ENCODE measurements at regions not wholly inside any gene's neighbourhood (a gene's known extent, or its start where the extent isn't known, plus 50 kb on each side); places are given as distances from the start of the nearest gene placed in this dataset.

DNA sequence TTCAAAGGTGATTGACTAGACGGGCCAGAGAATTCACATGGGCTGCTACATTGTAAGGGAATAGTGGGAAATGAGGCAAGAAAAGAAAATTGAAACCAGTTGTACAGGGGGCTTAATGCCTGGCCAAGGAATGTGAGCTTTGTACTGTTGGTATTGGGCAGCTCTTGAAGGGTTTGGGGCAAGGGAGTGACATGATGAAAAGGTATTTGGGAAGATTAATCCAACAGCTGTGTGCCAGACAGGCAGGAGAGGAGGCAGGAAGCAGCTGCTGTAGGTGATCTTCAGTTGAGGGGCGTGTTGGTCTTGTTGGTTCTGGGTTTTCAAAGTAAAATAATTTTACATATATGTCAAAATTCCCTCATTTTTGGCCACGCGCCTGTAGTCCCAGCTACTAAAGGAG is 384.5 kb upstream of the TENM3 start:
- Histone ChIP-seq H3K36me3 (no peaks in the 10 kb centered on the region), H3K4me1 (peaks cover 9% of the 10 kb centered on the region), H3K27me3 (no peaks in the 10 kb centered on the region), H3K9me3 (no peaks in the 10 kb centered on the region), H3K4me3 (ENCODE audit: low read depth, low read length) (no peak overlapping the region)
- TF ChIP-seq, protein P1, sequence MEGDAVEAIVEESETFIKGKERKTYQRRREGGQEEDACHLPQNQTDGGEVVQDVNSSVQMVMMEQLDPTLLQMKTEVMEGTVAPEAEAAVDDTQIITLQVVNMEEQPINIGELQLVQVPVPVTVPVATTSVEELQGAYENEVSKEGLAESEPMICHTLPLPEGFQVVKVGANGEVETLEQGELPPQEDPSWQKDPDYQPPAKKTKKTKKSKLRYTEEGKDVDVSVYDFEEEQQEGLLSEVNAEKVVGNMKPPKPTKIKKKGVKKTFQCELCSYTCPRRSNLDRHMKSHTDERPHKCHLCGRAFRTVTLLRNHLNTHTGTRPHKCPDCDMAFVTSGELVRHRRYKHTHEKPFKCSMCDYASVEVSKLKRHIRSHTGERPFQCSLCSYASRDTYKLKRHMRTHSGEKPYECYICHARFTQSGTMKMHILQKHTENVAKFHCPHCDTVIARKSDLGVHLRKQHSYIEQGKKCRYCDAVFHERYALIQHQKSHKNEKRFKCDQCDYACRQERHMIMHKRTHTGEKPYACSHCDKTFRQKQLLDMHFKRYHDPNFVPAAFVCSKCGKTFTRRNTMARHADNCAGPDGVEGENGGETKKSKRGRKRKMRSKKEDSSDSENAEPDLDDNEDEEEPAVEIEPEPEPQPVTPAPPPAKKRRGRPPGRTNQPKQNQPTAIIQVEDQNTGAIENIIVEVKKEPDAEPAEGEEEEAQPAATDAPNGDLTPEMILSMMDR (IDR thresholded peaks at IDR 0.05; ENCODE audit: low read depth, low read length) = no peak
- no peak for DNase-seq

DNA sequence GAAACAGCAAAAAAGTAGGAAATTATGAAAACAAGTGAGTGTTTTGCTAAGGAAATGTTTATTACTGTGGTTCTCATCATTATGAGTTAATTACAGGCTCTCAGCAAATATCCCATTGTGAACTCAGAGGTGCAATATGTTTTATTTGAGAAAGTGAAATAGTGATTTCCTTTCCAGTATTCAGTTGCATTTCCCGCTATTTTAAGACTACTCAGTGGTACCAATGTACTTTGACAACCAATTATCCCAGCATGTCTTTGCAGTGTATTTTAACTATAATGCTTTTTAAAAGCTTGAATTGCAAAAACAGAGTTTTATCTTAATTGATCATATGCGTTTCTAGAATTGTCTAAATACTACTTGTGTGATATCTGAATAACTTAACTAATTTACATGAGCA is 383.8 kb upstream of the TENM3 start:
- no peaks in the 10 kb centered on the region for H3K9me3 ChIP-seq
- H3K36me3 ChIP-seq = no peaks in the 10 kb centered on the region
- peaks cover 3% of the 10 kb centered on the region for H3K4me1 ChIP-seq
- no peak for DNase-seq
- no peaks in the 10 kb centered on the region for H3K27me3 ChIP-seq
- H3K4me3 ChIP-seq (ENCODE audit: low read depth, low read length) = no peak overlapping the region
- TF ChIP-seq, protein P1 (IDR thresholded peaks at IDR 0.05; ENCODE audit: low read depth, low read length) = no peak

DNA sequence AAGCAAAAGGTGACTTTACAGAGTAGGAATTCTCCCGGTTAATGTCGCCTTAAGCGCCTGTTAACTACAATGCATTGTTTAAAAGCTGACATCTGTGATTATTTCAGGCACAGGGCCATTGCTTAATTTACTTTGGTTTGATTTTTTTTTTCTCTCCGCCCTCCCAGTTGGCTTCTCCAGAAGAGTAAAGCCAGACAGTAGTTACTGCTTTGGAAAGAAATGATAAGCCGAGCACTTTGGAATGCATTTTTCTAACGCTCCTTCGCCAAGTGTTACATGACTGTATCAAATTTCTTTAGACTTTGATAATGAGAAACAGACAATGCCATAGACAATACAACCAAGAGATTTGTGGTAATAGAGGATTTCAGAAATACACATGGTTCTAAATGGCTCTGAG is 383.0 kb upstream of the TENM3 start:
- no peak for DNase-seq
- Histone ChIP-seq H3K27me3 (no peaks in the 10 kb centered on the region), H3K9me3 (no peaks in the 10 kb centered on the region), H3K4me1 (peaks cover 2% of the 10 kb centered on the region; the same call in 1 of the 2 replicates), H3K4me3 (ENCODE audit: low read depth, low read length) (no peak overlapping the region), H3K36me3 (no peaks in the 10 kb centered on the region)
- TF ChIP-seq, protein P1 (IDR thresholded peaks at IDR 0.05; ENCODE audit: low read depth, low read length) = no peak

DNA sequence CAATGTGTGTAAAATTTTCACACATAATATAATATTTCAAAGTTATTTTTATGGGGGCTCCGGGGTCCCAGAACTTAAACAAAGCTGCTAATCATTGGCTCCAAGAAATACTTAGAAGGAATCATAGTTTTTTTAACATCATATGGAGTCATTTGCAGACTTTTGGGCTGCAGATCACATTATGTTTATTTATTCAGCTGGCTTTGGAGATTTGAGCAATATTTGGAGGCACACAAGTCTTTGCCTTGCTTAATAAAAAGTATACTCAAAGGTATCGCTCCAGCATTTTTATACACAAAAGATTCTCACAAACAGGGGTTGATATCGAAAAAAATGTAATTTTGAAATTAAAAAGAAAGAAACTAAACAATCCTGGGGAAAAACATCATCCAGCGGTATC is 382.5 kb upstream of the TENM3 start:
- peaks cover 2% of the 10 kb centered on the region; the same call in 1 of the 2 replicates for H3K4me1 ChIP-seq
- no peaks in the 10 kb centered on the region for H3K27me3 ChIP-seq
- no peak for DNase-seq
- H3K36me3 ChIP-seq = no peaks in the 10 kb centered on the region
- no peak overlapping the region for H3K4me3 ChIP-seq (ENCODE audit: low read depth, low read length)
- TF ChIP-seq, protein P1 (IDR thresholded peaks at IDR 0.05; ENCODE audit: low read depth, low read length) = no peak
- no peaks in the 10 kb centered on the region for H3K9me3 ChIP-seq

DNA sequence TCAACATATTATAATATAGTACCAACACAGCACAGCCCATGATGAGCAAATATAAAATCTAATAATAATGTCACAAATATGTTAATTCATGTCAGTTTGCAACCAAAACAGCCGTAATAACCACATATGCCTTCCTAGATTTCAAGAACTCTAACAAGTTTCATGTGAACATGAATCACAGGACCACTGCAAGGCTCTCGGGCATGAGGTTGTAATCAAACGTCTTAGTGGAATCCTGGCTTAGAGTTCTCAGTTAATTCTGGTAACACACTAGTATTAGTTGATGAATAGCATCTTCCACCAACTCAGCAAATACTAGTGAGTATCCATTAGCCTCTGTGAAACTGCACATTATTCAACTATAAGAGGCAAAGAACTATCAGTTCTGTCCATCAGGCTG is 379.3 kb upstream of the TENM3 start:
- DNase-seq = no peak
- Histone ChIP-seq H3K4me3 (ENCODE audit: low read depth, low read length) (no peak overlapping the region), H3K4me1 (peaks cover 2% of the 10 kb centered on the region; the same call in 1 of the 2 replicates), H3K9me3 (no peaks in the 10 kb centered on the region), H3K27me3 (no peaks in the 10 kb centered on the region), H3K36me3 (no peaks in the 10 kb centered on the region)
- TF ChIP-seq, protein P1 (IDR thresholded peaks at IDR 0.05; ENCODE audit: low read depth, low read length) = no peak

DNA sequence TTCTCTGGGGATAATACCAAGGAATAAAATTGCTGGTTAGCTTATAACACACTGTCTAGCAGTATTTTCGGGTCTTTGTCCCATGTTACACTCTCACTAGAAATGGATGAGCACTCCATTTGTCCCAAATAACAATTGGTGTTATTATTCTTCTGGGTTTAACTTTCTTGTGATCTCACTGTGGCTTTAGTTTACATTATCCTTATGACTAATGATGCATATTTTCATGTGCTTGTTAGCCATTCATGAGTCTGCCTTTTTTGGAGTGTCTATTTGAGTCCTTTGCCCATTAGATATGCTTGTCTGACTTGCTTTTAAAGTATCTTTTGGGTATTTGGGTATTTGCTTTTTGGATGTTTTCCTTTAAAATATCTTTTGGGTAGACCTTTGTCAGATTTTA is 372.9 kb upstream of the TENM3 start:
- no peak overlapping the region for H3K4me3 ChIP-seq (ENCODE audit: low read depth, low read length)
- no peaks in the 10 kb centered on the region for H3K27me3 ChIP-seq
- H3K4me1 ChIP-seq = no peaks in the 10 kb centered on the region
- H3K9me3 ChIP-seq = no peaks in the 10 kb centered on the region
- TF ChIP-seq, protein P1 (IDR thresholded peaks at IDR 0.05; ENCODE audit: low read depth, low read length) = no peak
- no peaks in the 10 kb centered on the region for H3K36me3 ChIP-seq
- DNase-seq = no peak
